ENCODE measurements at regions not wholly inside any gene's neighbourhood (a gene's known extent, or its start where the extent isn't known, plus 50 kb on each side); places are given as distances from the start of the nearest gene placed in this dataset.

DNA sequence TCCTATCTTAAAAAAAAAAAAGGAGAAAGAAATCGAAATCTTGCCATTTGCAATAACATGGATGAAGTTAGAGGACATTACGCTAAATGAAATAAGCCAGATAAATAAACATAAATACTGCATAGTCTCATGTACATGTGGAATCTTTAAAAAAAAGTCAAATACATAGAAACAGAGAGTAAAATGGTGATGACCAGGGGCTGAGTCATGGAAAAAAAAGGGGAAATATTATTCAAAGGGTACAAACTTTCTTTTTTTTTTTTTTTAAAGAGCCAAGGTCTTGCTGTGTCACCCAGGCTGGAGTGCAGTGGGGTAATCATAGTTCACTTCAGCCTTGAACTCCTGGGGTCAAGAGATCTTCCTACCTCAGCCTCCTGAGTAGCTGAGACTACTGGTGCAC, 310.1 kb downstream of the ZNF608 start:
- H3K4me2 ChIP-seq (ENCODE audit: insufficient read depth, low read length): no peak overlapping the region
- no TSS peak for BruUV-seq (replicated peaks)
- ChIA-PET CTCF (no interaction called here), POLR2A (no interaction called here)
- H3K4me1 ChIP-seq (ENCODE audit: control insufficient read depth, extremely low read depth, insufficient read depth, low read length): peaks cover 7% of the 10 kb centered on the region
- H3K27me3 ChIP-seq (ENCODE audit: control insufficient read depth in 2 of 2, insufficient read depth in 2 of 2, low read length in 2 of 2): no peaks in the 10 kb centered on the region
- no peak overlapping the region for H3K27ac ChIP-seq (ENCODE audit: insufficient read depth, low read depth, low read length)
- TF ChIP-seq POLR2A (IDR thresholded peaks at IDR 0.05; ENCODE audit: low read depth, low read length) (no peak), POLR2AphosphoS5 (IDR thresholded peaks at IDR 0.05; ENCODE audit: insufficient read depth, low read depth, low read length) (no peak), JUN (IDR thresholded peaks at IDR 0.05; ENCODE audit: borderline replicate concordance, insufficient read depth, insufficient read length, low read depth) (no peak), FOS (IDR thresholded peaks at IDR 0.05; ENCODE audit: borderline replicate concordance, insufficient read depth, low read length) (peak; percentile 33), MYC (IDR thresholded peaks at IDR 0.05; ENCODE audit: low read depth, low read length) (no peak), EZH2 (IDR thresholded peaks at IDR 0.05; ENCODE audit: borderline replicate concordance, low read depth, low read length, severe bottlenecking) (no peak)
- FAIRE-seq (no peak), DNase-seq (ENCODE audit: low read depth, low spot score) (peak; percentile 9)
- intact Hi-C loops (cut with micrococcal nuclease) (loop anchor here (10.0 kb wide), 1 partner anchor 741 kb away; no protein-coding TSS in a partner anchor), dilution Hi-C loops (cut with MboI; ENCODE audit: extremely low pct_ligation_motif_present, low sequenced_read_pairs) (no loop called here)
- H3K36me3 ChIP-seq (ENCODE audit: control insufficient read depth in 2 of 2, extremely low read depth in 1 of 2, insufficient read depth in 2 of 2, low read length in 2 of 2): no peaks in the 10 kb centered on the region
- no peak overlapping the region for H3K9ac ChIP-seq (replicated peaks; ENCODE audit: extremely low read depth, insufficient read depth, low read length)
- no peaks in the 10 kb centered on the region for H4K20me1 ChIP-seq (replicated peaks; ENCODE audit: control insufficient read depth, extremely low read depth, insufficient read depth, low read length)
- H3K4me3 ChIP-seq (replicated peaks in 1 of 3; ENCODE audit: insufficient read depth in 1 of 3, low read depth in 1 of 3, low read length in 3 of 3): no peak overlapping the region
- no peaks in the 10 kb centered on the region for H3K9me3 ChIP-seq (replicated peaks; ENCODE audit: control insufficient read depth, insufficient read depth, low read length)
- no peaks in the 10 kb centered on the region for H3K79me2 ChIP-seq (ENCODE audit: control insufficient read depth, insufficient read depth, low read length)
- no peaks in the 10 kb centered on the region for H3K9me1 ChIP-seq (replicated peaks; ENCODE audit: control insufficient read depth, extremely low read depth, insufficient read depth, low read length)
- H2AFZ ChIP-seq (ENCODE audit: low read depth, low read length): no peak overlapping the region

DNA sequence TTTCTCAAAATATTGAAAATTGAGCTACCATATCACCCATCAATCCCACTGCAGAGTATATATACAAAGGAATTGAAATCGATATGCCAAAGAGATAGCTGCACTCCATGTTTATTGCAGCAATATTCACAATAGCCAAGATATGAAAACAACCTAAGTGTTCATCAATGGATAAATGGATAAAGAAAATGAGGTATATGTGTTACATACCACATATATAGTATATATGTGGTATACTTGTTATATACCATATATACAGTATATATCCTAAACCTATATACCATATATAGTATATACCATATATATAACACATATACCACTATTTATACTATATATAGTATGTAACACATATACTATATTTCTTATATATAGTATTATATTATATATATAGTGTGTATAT, 313.3 kb downstream of the ZNF608 start:
- dilution Hi-C loops (cut with MboI; ENCODE audit: extremely low pct_ligation_motif_present, low sequenced_read_pairs) (no loop called here), intact Hi-C loops (cut with micrococcal nuclease) (loop anchor here (10.0 kb wide), 1 partner anchor 738 kb away; no protein-coding TSS in a partner anchor)
- H3K4me1 ChIP-seq (ENCODE audit: control insufficient read depth, extremely low read depth, insufficient read depth, low read length): no peaks in the 10 kb centered on the region
- FAIRE-seq (no peak), DNase-seq (ENCODE audit: low read depth, low spot score) (no peak)
- BruUV-seq (replicated peaks): no TSS peak
- no peaks in the 10 kb centered on the region for H3K9me1 ChIP-seq (replicated peaks; ENCODE audit: control insufficient read depth, extremely low read depth, insufficient read depth, low read length)
- H4K20me1 ChIP-seq (replicated peaks; ENCODE audit: control insufficient read depth, extremely low read depth, insufficient read depth, low read length): no peaks in the 10 kb centered on the region
- H3K4me3 ChIP-seq (replicated peaks in 1 of 3; ENCODE audit: insufficient read depth in 1 of 3, low read depth in 1 of 3, low read length in 3 of 3): no peak overlapping the region
- no peak overlapping the region for H3K9ac ChIP-seq (replicated peaks; ENCODE audit: extremely low read depth, insufficient read depth, low read length)
- H3K27ac ChIP-seq (ENCODE audit: insufficient read depth, low read depth, low read length): no peak overlapping the region
- TF ChIP-seq, protein P1, sequence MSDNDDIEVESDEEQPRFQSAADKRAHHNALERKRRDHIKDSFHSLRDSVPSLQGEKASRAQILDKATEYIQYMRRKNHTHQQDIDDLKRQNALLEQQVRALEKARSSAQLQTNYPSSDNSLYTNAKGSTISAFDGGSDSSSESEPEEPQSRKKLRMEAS (IDR thresholded peaks at IDR 0.05; ENCODE audit: insufficient read depth, insufficient read length): no peak
- TF ChIP-seq, protein P2, sequence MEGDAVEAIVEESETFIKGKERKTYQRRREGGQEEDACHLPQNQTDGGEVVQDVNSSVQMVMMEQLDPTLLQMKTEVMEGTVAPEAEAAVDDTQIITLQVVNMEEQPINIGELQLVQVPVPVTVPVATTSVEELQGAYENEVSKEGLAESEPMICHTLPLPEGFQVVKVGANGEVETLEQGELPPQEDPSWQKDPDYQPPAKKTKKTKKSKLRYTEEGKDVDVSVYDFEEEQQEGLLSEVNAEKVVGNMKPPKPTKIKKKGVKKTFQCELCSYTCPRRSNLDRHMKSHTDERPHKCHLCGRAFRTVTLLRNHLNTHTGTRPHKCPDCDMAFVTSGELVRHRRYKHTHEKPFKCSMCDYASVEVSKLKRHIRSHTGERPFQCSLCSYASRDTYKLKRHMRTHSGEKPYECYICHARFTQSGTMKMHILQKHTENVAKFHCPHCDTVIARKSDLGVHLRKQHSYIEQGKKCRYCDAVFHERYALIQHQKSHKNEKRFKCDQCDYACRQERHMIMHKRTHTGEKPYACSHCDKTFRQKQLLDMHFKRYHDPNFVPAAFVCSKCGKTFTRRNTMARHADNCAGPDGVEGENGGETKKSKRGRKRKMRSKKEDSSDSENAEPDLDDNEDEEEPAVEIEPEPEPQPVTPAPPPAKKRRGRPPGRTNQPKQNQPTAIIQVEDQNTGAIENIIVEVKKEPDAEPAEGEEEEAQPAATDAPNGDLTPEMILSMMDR (IDR thresholded peaks at IDR 0.05; ENCODE audit: extremely low read depth in 1 of 2, insufficient read depth in 1 of 2, low read depth in 1 of 2, low read length in 2 of 2): no peak
- no peak for TF ChIP-seq FOS (IDR thresholded peaks at IDR 0.05; ENCODE audit: borderline replicate concordance, insufficient read depth, low read length)
- no peak for TF ChIP-seq POLR2A (IDR thresholded peaks at IDR 0.05; ENCODE audit: low read depth, low read length)
- no peak for TF ChIP-seq JUN (IDR thresholded peaks at IDR 0.05; ENCODE audit: borderline replicate concordance, insufficient read depth, insufficient read length, low read depth)
- TF ChIP-seq GATA2 (IDR thresholded peaks at IDR 0.05; ENCODE audit: insufficient read depth, insufficient read length, low read depth, low read length): no peak
- no peak for TF ChIP-seq POLR2AphosphoS5 (IDR thresholded peaks at IDR 0.05; ENCODE audit: insufficient read depth, low read depth, low read length)
- no peak for TF ChIP-seq EZH2 (IDR thresholded peaks at IDR 0.05; ENCODE audit: borderline replicate concordance, low read depth, low read length, severe bottlenecking)
- no peak for TF ChIP-seq MYC (IDR thresholded peaks at IDR 0.05; ENCODE audit: low read depth, low read length)
- CTCF ChIA-PET: no interaction called here
- POLR2A ChIA-PET: no interaction called here
- H2AFZ ChIP-seq (ENCODE audit: low read depth, low read length): no peak overlapping the region
- no peaks in the 10 kb centered on the region for H3K27me3 ChIP-seq (ENCODE audit: control insufficient read depth in 2 of 2, insufficient read depth in 2 of 2, low read length in 2 of 2)
- no peak overlapping the region for H3K4me2 ChIP-seq (ENCODE audit: insufficient read depth, low read length)
- no peaks in the 10 kb centered on the region for H3K9me3 ChIP-seq (replicated peaks; ENCODE audit: control insufficient read depth, insufficient read depth, low read length)
- H3K79me2 ChIP-seq (ENCODE audit: control insufficient read depth, insufficient read depth, low read length): no peaks in the 10 kb centered on the region
- H3K36me3 ChIP-seq (ENCODE audit: control insufficient read depth in 2 of 2, extremely low read depth in 1 of 2, insufficient read depth in 2 of 2, low read length in 2 of 2): no peaks in the 10 kb centered on the region

All from endothelial cell of umbilical vein (primary cell).